ENCODE measurements at regions not wholly inside any gene's neighbourhood (a gene's known extent, or its start where the extent isn't known, plus 50 kb on each side); places are given as distances from the start of the nearest gene placed in this dataset.

DNA sequence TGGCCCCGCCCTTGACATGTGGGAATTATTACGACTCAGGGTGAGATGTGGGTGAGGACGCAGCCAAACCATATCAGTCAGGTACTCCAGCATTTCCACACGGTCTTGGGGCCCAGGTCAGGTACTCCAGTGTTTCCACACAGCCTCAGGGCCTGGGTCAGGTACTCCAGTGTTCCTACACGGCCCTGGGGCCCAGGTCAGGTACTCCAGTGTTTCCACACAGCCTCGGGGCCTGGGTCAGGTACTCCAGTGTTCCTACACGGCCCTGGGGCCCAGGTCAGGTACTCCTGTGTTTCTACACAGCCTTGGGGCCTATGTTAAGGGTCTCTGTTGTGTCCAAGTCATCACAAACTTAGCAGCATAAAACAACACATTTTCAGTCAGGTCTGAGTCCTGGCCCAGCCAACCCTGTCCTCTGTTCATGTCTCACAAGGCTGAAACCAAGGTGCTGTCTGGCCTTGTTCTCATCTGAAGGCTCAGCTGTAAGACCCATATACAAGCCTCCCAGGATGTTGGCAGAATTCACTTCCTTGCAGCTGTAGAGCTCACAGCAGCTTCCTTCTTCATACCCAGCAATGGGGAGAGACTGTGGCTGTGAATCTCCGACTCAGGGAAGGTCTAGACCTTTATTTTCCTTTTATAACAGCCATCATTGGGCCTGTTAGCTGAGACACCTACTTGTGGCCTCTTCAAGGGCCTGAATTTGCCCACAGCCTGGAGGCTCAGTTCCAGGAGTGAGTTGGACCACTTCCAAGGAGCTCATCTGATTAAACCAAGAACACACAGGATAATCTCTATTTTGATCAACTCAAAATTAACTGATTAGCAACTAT, 107.6 kb upstream of the SFSWAP start:
- no peak for DNase-seq (ENCODE audit: low read depth)

DNA sequence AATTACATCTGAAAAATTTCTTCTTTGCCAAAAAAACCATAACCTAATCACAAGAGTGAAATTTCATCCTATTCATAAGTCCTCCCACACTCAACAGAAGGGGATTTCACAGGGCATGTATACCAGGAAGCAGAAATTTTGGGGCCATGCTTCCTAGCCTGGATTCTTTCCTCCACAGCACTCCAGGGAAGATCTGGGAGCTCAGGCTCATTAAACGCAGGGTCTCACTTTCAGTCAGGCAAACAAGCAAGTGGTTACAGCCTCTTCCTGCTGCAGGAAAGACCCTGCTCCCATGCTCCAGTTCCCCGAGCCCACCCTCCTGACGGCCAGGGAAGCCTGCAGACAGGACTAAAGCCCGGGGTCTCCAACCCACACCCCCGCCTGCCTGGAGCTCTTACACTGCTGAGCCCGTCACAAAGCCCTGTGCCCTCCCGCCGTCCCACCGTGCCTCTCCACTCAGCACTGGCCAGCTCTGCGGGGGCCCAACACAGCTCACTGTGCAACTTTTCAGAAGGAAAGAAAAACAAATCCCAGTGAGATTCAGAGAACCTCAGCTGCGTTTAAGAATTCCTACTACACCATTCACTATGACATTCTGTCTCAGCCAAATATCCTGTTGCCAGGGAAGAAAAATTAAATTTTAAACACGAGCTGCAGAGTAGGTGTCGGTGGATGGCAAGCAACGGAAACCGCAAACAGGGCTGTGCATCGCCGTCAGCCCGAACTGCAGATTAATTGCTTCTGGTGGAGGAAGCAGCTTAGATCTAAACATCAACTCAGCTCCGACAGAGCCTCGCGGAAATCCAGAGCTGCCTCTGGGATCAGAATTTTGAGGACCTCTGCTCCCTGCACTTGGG, 106.7 kb upstream of the SFSWAP start:
- no peak for DNase-seq (ENCODE audit: low read depth)

DNA sequence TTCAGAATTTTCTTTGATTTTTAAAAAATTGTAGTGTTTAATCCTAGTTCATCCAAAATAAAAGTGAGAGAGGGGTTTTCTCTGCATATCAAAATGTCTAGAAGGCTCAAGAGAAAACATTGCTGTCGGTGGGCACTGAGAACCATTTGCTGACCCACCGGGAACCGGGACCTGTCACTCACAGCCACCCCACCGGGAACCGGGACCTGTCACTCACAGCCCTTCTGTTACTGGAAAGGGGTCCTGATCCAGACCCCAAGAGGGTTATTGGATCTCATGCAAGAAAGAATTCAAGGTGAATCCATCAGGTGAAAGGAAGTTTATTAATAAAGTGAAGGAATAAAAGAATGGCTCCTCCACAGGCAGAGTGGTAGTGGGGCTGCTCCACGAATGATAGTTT, 106.0 kb upstream of the SFSWAP start:
- no peak for DNase-seq (ENCODE audit: low read depth)

DNA sequence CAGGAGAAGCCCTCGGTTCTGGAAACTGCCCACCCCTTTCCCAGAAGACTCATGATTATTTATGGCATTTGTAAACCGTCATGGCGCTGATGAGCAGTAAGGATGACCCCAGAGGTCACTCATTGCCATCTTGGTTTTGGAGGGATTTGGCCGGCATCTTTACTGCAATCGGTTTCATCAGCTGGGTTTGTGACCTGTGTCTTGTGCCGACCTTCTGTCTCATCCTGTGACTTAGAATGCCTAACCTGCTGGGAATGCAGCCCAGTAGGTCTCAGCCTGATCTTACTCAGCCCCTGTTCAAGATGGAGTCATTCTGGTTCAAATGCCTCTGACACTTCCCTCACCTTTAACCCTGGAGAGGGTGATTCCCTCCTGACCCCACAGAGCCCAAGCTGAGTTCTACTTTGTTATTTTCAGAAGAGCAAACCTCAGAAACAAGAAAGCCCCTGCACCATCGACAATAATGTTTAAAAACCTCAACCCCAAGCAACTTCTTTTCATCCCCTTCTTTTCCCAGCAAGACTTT, 105.5 kb upstream of the SFSWAP start:
- DNase-seq (ENCODE audit: low read depth), result no peak

DNA sequence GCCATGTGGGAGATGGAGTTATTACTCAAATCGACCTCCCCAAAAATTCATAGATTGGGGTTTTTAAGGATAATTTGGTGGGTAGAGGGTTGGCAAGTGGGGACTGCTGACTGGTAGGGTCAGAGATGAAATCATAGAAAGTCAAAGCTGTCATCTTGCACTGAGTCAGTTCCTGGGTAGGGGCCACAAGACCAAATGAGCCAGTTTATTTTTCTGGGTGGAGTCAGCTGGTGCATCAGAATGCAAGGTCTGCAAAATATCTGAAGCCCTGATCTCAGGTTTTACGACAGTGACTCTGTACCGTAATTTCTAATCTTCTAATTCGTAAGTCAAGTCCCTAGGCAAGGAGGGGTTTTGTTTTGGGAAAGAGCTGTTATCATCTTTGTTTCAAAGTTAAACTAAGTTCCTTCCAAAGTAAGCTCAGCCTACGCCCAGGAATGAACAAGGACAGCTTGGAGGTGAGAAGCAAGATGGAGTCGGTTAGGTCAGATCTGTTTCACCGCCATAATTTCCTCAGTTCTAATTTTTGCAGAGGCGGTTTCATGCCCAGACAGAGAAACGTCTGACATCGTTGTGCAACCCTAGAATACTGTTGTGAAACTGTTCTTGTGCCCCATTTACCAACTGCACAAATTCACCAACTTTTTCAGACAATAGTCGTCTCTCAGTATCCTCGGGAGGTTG, 104.5 kb upstream of the SFSWAP start:
- no peak for DNase-seq (ENCODE audit: low read depth)

DNA sequence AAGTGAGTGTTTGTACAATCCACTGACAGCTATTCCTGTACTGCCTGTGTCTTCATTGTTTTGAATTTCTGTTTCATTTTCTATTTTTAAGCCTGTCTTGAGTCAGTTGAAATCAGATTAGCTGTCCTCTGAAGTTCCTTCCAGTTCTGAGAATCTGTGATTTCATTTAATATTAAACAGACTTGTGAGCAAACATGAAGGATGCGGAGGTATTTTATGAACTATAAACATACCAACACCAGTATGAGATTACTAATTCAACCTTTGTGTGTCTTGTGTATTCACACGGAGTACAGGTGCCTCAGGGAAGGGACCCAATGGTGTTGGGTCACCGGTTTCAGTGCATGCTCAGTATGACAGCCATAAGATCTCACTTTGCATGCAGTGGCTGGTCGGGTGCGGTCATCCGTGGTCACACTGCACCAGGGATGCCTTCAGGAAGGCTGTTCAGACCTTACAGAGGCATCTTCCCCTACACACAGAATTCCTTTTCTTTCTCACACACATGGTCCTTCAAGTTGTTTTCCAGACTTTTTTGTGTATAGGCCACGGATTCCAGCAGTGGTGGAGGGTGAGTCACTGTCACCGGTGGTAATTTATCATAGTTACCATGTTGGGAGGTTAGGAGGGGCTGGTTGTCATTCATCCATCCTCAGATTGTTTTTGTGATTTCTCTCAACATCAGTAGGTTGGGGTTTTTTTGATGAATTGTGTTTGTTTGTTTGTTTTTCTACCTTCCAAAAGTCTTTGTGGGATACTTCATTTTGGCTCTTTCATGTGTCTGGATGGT, 103.0 kb upstream of the SFSWAP start:
- DNase-seq (ENCODE audit: low read depth), result no peak

DNA sequence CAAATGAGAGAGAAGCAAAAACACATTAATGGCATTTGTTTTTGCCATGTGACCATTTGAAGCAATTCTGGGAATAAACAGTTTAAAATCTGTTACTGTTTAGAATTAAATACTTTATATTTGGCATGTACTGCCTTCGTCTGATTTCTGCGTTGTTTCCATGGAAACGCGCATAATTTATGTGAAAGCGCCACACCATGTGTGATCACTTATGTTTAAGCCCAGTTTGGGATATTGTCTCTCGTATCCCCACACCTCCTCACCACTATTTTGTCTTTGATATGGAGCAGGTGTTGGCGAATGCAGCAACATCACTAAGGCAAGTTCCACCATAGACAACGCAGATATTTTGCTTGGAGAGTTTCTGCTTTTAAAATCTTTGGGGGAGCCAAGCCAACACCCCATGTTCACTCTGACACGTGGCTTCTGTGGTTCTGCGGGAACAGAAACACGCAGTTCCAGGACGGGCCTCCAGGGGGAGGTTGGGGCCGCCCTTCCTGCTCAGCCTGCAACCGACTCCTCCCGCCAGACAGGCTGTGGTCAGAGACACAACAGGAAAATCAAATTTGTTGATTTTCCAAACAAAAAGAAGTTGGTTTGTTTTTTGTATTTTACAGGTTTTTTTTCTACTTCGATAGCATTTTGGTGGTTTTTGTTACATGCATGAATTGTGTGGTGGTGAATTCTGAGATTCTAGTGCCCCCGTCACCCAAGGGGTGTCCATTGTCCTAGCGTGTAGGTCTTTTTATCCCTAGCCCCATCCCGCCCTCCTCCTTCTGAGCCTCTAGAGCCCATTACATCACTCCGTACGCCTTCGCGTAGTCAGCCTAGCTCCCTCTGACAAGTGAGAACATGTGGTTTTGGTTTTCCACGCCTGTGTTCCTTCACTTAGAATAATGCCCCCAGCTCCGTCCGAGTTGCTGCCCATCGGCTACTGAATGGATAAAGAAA, 101.9 kb upstream of the SFSWAP start:
- peak; percentile 40 for DNase-seq (ENCODE audit: low read depth)

DNA sequence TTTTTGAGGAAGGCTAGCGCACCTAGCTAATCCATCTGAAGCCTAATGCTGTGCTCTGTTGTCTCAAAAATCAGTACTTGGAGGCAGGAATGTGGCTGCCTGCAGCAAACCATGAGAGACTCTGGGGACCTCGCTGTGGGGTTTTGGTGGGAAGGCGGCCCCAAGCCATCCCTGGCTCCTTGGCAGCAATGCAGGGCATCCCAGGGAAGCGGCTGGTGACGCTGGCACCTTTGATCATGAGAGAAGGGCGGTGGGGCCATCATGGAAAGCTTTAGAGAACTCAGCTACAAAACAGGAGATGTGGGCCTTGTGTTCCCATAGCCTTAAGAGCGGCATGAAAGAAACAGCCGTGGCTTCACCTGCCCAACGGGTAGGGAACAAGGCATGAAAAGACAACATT, 101.1 kb upstream of the SFSWAP start:
- no peak for DNase-seq (ENCODE audit: low read depth)

DNA sequence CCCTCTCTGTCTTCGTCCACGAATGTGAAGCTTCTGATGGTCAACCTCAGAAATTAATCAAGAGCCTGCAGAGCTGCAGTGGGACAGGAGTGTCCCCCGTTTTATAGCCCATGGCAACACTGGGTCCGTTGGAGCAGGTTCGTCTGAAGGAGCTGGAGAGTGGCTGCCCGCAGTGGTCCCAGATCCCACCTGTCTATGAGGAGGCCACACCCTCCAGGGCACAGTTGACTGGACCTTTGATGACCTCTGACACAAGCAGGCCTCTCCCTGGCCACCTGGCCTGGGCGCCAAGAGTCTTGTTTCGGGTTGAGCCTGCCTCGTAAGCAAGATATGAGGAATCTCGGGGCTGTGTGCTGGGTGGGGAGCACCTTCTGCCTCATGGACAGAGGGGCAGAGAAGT, 100.7 kb upstream of the SFSWAP start:
- no peak for DNase-seq (ENCODE audit: low read depth)

DNA sequence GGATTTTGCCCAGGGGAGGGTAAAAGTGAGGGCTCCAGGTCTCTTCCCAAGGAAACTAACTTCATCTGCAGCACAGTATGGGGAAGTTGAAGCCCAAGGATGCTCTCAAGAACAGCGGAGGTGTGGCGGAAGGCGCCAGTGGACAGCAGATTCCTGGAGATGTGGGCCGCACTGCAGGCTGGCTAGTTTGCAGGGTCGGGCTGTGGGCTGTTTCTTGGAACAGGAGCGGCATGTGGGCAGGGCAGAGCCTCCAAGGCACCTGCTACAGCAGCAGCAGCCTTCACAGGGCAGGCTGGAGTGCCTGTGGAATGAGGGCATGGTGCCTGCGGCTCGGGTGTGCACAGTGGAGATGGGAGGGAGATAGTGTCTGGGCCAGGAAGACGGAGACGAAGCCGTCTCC, 100.0 kb upstream of the SFSWAP start:
- DNase-seq (ENCODE audit: low read depth), result no peak

DNA sequence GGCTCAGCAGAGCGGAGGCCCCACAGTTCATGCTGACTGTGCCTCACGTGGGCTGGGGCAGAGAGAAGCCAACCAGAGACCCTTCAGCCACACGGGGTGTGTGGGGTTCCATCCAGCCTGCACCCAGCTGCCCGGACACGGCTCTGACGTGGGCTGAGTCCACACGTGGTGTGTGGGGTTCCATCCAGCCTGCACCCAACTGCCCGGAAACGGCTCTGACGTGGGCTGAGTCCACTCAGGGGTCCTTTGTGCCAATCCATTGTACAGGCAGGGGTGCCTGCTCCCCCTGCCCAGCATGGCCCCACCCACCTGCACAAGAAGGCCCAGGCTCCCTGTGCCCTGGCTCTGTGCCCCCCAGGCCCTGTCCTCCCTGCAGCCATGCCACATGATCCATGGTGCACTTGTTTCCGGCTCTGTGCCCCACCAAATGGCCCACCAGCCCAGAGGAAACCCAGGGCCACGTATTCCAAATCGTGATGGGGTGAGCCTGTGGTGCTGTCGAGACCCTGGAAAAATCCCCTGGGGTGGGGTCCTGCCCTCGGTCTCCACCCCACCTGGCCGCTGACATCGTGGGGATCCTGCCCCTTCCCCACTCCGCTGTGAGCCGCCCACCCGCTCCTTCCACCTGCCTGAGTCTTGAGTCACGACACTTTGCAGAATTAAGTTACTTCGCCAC, 99.3 kb upstream of the SFSWAP start:
- no peak for DNase-seq (ENCODE audit: low read depth)

DNA sequence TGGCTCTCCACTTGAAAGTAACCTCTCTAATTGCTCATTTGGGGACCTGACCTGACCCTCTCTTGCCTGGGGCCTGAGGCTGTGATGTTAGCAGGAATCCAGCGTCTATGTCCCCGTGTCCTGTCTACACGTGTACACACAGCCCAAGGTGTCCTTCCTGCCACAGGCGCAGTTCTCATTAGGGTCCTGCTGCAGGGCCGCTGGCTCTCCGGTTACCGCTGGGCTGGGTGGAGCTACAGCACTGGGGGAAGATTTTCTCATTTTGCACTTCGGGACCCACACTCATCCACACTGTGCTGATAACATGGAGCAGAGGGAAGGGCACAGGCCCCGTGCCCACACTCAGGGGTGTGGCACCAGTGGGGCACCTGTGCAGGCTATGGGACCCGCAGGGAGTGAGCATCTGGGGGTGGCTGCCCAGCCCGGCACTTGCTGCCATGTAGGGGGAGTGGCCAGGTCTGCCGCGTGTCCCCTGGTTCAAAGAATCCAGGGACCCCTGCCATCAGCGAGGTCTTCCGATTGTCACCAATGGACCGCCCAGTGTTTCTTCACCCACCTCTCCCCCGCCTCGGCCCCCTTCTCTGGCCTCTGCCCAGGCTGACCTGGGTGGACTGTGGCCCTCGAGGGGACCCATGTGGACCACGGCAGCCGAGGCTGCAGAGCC, 98.7 kb upstream of the SFSWAP start:
- no peak for DNase-seq (ENCODE audit: low read depth)

DNA sequence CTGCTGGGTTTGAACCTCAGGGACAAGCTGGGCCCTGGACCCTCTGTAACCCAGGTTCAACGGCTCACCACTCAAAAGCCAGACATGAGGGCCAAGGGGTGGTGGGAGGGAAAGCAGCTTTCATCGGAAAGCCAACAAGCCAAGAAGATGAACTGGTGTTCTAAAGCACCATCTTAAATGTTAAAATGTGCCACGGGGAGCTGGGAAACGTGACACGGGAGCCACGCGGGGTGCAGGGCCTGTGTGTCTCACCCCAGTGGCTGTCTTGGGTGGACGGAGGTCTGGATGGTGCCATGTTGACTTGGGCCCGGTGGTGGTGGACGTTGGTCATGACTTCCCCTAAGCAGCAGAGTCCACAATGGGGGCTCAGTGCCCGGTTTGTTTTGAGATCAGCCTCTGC, 97.7 kb upstream of the SFSWAP start:
- no peak for DNase-seq (ENCODE audit: low read depth)

DNA sequence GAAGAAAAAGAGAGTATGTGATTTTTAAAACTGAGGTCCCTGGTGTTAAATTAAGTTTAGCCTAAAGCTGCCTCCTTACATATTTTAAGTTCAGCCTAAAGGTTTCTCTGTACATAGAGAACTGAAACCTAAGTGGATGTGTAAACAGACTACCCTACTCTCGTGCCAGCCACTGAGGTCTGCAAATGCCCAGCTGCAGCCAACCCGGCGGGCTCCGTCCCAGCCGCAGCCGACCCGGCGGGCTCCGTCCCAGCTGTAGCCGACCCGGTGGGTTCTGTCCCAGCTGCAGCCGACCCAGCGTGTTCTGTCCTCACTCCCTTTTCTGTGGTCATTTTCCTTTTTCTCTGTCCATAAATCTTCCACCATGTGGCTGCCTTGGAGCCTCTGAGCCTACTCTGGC, 97.2 kb upstream of the SFSWAP start:
- no peak for DNase-seq (ENCODE audit: low read depth)

DNA sequence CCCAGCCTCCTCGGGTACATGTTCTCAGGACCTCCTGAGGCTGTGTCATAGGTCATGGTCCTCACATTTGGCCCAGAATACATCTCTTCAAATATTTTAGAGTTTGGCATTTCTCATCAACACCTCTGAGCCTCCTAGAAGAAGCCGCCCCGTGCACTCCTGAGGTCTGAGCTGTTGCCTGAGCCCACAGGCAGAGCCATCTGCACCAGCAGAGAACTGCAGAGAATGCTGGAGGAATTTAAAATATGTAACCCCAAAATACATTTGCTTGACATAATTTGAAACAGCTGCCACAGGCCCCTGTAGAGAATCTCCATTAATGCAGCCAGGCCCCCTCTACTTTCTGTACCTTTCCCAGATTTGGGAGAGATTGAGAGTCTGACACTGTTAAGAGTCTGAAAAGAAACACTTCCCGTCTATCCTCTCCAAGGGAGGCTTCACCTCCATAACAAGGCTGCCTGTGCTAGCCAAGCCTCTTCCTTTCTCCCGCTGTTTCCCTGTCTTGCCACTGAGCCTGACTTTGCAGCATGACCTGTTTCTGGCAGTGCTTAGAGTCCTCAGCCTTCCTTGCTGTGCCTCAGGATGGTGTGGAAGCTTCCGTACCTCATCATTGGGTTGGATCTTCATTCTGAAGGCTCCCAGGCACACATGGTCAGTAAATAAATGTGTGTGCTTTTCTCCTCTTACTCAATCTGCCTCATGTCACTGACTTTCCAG, 95.4 kb upstream of the SFSWAP start:
- no peak for DNase-seq (ENCODE audit: low read depth)

DNA sequence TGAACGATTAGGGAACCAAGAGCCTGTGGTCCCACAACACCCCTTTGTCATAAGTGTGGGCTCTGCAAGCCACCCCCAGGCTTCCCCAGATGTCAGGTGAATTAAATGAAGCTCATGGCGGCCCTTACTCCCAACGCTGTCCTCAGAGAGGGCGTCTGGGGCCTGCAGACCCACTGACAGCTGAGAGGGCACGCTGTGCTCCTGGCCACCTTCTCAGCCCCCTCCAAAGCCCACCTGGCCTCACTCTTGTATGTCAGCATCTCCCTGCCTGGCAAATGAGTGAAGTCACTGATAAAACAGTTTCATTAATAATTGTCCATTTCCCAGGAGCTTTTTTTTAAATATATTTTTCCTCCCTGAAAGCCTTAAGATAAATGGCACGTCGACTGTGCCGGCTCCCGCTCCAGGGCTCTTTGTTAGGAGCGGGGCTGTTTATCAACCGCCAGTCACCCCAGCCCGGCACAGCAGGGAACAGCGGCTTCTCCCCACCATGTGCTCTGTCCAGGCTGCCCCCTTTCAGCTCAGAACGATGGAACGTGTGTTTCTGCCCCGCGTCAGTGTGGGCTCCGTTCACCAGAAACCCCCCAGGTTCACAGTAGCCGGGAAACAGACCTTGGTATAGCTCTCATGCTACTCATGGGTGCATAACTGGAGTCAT, 94.7 kb upstream of the SFSWAP start:
- no peak for DNase-seq (ENCODE audit: low read depth)

DNA sequence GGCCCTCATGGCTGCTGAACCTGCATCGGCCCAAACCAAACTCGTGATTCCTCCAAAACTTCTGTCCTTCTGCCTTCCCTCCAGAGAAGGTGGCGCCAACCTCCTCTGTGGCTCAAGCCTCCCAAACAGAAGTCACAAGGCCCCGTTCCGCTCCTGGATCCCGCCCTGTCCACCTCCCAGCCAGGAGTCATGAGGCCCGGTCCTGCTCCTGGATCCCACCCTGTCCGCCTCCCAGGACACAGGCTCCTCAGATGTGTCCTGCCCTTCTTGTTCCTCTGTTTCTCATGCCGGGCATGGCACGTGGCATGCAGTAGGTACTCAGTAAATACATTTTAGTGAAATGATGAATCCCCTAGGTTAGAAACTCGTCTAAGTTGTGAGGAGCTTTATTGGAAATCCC, 94.2 kb upstream of the SFSWAP start:
- DNase-seq (ENCODE audit: low read depth), result no peak

DNA sequence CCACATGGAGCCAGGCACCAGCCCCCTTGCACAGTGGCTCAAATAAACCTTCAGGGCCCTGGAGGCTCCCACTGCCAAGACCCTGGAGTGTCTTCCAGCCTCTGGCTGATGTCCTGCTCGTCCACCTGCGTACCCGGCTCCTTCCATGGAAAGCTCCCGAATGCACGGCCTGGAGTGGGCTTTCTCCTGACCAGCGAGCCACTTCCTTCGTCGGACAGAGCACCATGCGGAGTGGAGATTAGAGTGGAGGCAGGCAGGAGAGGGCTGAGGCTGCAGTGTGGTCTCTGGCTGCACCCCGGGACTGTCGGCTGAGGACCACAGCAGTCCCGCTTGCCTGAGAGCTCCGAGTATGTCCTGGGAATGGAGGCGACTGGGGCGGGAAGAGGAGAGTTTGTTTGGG, 93.7 kb upstream of the SFSWAP start:
- DNase-seq (ENCODE audit: low read depth), result no peak

All from M059J (cell line).